K562 (cell line): ENCODE measurements at regions not wholly inside any gene's neighbourhood (a gene's known extent, or its start where the extent isn't known, plus 50 kb on each side); places are given as distances from the start of the nearest gene placed in this dataset.
A peak's percentile ranks its signal among the peaks of the same experiment; 100 is the strongest.

ENCODE experiments used
- ATAC-seq: fragments of 200-7000 bp; cut with Tn5 transposase; 3 replicates; pipeline ENCODE4 v1.9.1; 2020; ENCODE audit warnings: moderate library complexity
- BruUV-seq: library from RNA; stranded (reverse); fragments of 400-500 nt; replicated peaks from 2 replicates; lab custom pipeline; 2021; lab: Mats Ljungman, UMichigan
- CTCF ChIA-PET: fragments of 300-600 bp; formaldehyde crosslinking; extraction: SDS; loops from one replicate; lab custom pipeline; 2021; ENCODE audit warnings: low intra/inter-chr PET ratio; lab: Yijun Ruan, JAX
- POLR2A ChIA-PET: fragments of 300-600, 350-650 bp; sonication (Branson Sonifier 250); formaldehyde crosslinking; extraction: SDS; loops from one replicate; lab custom pipeline; 2021; ENCODE audit warnings: antibody characterized with exemption, inconsistent platforms; lab: Yijun Ruan, JAX
- DNase-seq, 4 experiments: peaks; one replicate each; pipeline versions ENCODE4 v3.0.0 to v3.0.0-alpha.2; 2011 to 2018; ENCODE audit warnings: low spot score in 3 of 4, mixed read lengths in 3 of 4; ENCODE audit errors: extremely low read depth in 1 of 4
- FAIRE-seq: peaks from 2 replicates; lab custom pipeline; 2011; peaks lifted over from hg19 to GRCh38; lab: Jason Lieb, UNC
- H2AFZ ChIP-seq: 2 replicates; pipeline ENCODE4 v1.6.0; 2011; ENCODE audit warnings: low read depth, low read length, control low read depth, inconsistent platforms
- H3K27ac ChIP-seq: fragments of 200-600 bp; 3 replicates; pipeline ENCODE4 v1.8.0; 2011; ENCODE audit warnings: low read depth, mild to moderate bottlenecking, control low read depth, inconsistent platforms, low read length, moderate library complexity, mixed read lengths; ENCODE audit errors: extremely low read depth
- H3K27me3 ChIP-seq, 2 experiments: fragments of 300-600 bp in 1 of 2; 2 replicates in 1 of 2; 3 replicates in 1 of 2; pipeline versions ENCODE4 v1.6.0 to v1.8.0; 2011; ENCODE audit warnings: inconsistent platforms in 2 of 2, low read length in 2 of 2, mild to moderate bottlenecking in 1 of 2, mixed read lengths in 1 of 2, moderate library complexity in 1 of 2; ENCODE audit not compliant: control insufficient read depth in 2 of 2, insufficient read depth in 2 of 2
- H3K36me3 ChIP-seq: fragments of 300-600 bp; 3 replicates; pipeline ENCODE4 v1.8.0; 2011; ENCODE audit warnings: mild to moderate bottlenecking, low read length, inconsistent platforms; ENCODE audit not compliant: control insufficient read depth, insufficient read depth
- H3K4me1 ChIP-seq, 2 experiments: fragments of 200-600 bp in 1 of 2; replicated peaks in 1 of 2; 2 replicates in 1 of 2; 3 replicates in 1 of 2; pipeline versions ENCODE4 v1.5.1 to v1.8.0; 2011; ENCODE audit warnings: inconsistent platforms in 2 of 2, low read length in 2 of 2, mild to moderate bottlenecking in 1 of 2, mixed read lengths in 1 of 2, moderate library complexity in 1 of 2; ENCODE audit not compliant: control insufficient read depth in 2 of 2, insufficient read depth in 2 of 2
- H3K4me2 ChIP-seq: 2 replicates; pipeline ENCODE4 v1.6.1; 2011; ENCODE audit warnings: low read length, control low read depth, inconsistent platforms, mixed read lengths; ENCODE audit not compliant: insufficient read depth
- H3K4me3 ChIP-seq: fragments of 200-600 bp; sonication (generic), shearing (Covaris generic); 2 replicates; pipeline ENCODE4 v1.5.1; 2016; ENCODE audit warnings: control low read depth, inconsistent platforms
- H3K79me2 ChIP-seq: fragments of 200-600 bp; 3 replicates; pipeline ENCODE4 v1.8.0; 2011; ENCODE audit warnings: low read length, inconsistent platforms; ENCODE audit not compliant: control insufficient read depth, insufficient read depth
- H3K9ac ChIP-seq, 2 experiments: 2 replicates each; pipeline versions ENCODE4 v1.6.0 to v1.6.1; 2011; ENCODE audit warnings: low read depth in 2 of 2, low read length in 2 of 2, control low read depth in 1 of 2, inconsistent platforms in 1 of 2, mild to moderate bottlenecking in 1 of 2, mixed read lengths in 1 of 2; ENCODE audit not compliant: insufficient read depth in 1 of 2
- H3K9me1 ChIP-seq: one replicate; pipeline ENCODE4 v1.6.0; 2011; ENCODE audit warnings: inconsistent platforms, mild to moderate bottlenecking, low read length, moderate library complexity; ENCODE audit not compliant: control insufficient read depth, insufficient read depth
- H3K9me3 ChIP-seq: replicated peaks from 2 replicates; pipeline ENCODE4 v1.5.1; 2011; ENCODE audit warnings: low read depth, low read length, inconsistent platforms; ENCODE audit not compliant: control insufficient read depth, insufficient read depth
- H4K20me1 ChIP-seq: replicated peaks from 2 replicates; pipeline ENCODE4 v1.6.1; 2011; ENCODE audit warnings: low read length, inconsistent platforms, mixed read lengths; ENCODE audit not compliant: control insufficient read depth, insufficient read depth
- C11orf30 ChIP-seq: fragments of 450-650 bp; IDR thresholded peaks from 2 replicates; pipeline ENCODE4 v1.6.1; 2016; ENCODE audit warnings: low read depth, mild to moderate bottlenecking
- CHD4 ChIP-seq: fragments of 200-600 bp; sonication (generic); IDR thresholded peaks from 3 replicates; pipeline ENCODE4 v1.6.1; 2012; ENCODE audit warnings: low read depth, mild to moderate bottlenecking, mixed read lengths, low read length, inconsistent platforms; ENCODE audit not compliant: insufficient read depth, insufficient replicate concordance, poor library complexity, severe bottlenecking
- HMG20A ChIP-seq: fragments of 450-650 bp; formaldehyde crosslinking; conservative IDR thresholded peaks from 2 replicates; pipeline ENCODE4 v1.4.0; 2020; ENCODE audit warnings: mild to moderate bottlenecking, mixed read lengths
- ILF3 ChIP-seq: fragments of 450-650 bp; IDR thresholded peaks from 2 replicates; pipeline ENCODE4 v1.6.1; 2018; ENCODE audit warnings: antibody characterized with exemption, mild to moderate bottlenecking, moderate library complexity, borderline replicate concordance
- MAFK ChIP-seq: IDR thresholded peaks from 2 replicates; pipeline ENCODE4 v1.6.1; 2011; ENCODE audit warnings: low read length, improper control_type of control experiment
- MBD1 ChIP-seq: fragments of 250-450 bp; sonication (Bioruptor Pico); IDR thresholded peaks from 2 replicates; pipeline ENCODE4 v1.8.0; 2022; ENCODE audit warnings: inconsistent platforms
- MYNN ChIP-seq, 2 experiments: sonication (generic); formaldehyde crosslinking in 1 of 2; IDR thresholded peaks; 2 replicates each; pipeline versions ENCODE4 v1.5.0 to v1.6.1; 2016 to 2020; ENCODE audit warnings: antibody characterized with exemption in 1 of 2, missing genetic modification reagents in 1 of 2
- RBM25 ChIP-seq: fragments of 200-400 bp; formaldehyde crosslinking; IDR thresholded peaks from 2 replicates; pipeline ENCODE4 v1.6.1; 2018; ENCODE audit warnings: low read length, low read depth, moderate library complexity; ENCODE audit not compliant: severe bottlenecking
- SMAD2 ChIP-seq: fragments of 150-350 bp; IDR thresholded peaks from 2 replicates; pipeline ENCODE4 v1.6.1; 2014; ENCODE audit warnings: low read depth, mild to moderate bottlenecking, low read length
- TFAP4 ChIP-seq: sonication (generic); formaldehyde crosslinking; IDR thresholded peaks from 2 replicates; pipeline ENCODE4 v1.8.0; 2022; ENCODE audit warnings: missing genetic modification reagents, mild to moderate bottlenecking, moderate library complexity, borderline replicate concordance
- THRA ChIP-seq: fragments of 450-650 bp; IDR thresholded peaks from 2 replicates; pipeline ENCODE4 v1.6.1; 2017; ENCODE audit warnings: mild to moderate bottlenecking, moderate library complexity
- TRIM24 ChIP-seq, 2 experiments: fragments of 450-650 bp; IDR thresholded peaks; 2 replicates each; pipeline ENCODE4 v1.6.1; 2016
- ZKSCAN8 ChIP-seq: fragments of 200-800 bp; sonication (Bioruptor generic); IDR thresholded peaks from 2 replicates; pipeline ENCODE4 v1.6.1; 2016; ENCODE audit warnings: missing genetic modification characterization, missing compliant biosample characterization
- ZNF277 ChIP-seq: fragments of 250-450 bp; sonication (Bioruptor Pico); IDR thresholded peaks from 2 replicates; pipeline ENCODE4 v1.8.0; 2022; ENCODE audit warnings: inconsistent platforms, mild to moderate bottlenecking, moderate library complexity, borderline replicate concordance
- ZNF282 ChIP-seq: sonication (generic); formaldehyde crosslinking; IDR thresholded peaks from 2 replicates; pipeline ENCODE4 v1.8.1; 2023; ENCODE audit warnings: missing genetic modification reagents
- ZNF354B ChIP-seq: fragments of 250-450 bp; sonication (Bioruptor Pico); IDR thresholded peaks from 2 replicates; pipeline ENCODE4 v1.4.0; 2020
- WGBS: fragments of 100-300 bp; shearing (Covaris generic); methylation state at CpG from one replicate; pipeline ENCODE4 v1.1.6; 2016; ENCODE audit warnings: low coverage, mixed read lengths; ENCODE audit not compliant: insufficient coverage; ENCODE audit errors: missing lambda C conversion rate; 5-methylcytosine and 5-hydroxymethylcytosine counted together
- in situ Hi-C: fragments of 300-500 bp; cut with MboI; formaldehyde crosslinking; loops from 4 replicates; pipeline ENCODE4 v1.15.0; 2018; ENCODE audit warnings: inconsistent platforms, mixed read lengths
- intact Hi-C: fragments of 100-400 bp; cut with micrococcal nuclease; formaldehyde crosslinking; loops from 2 replicates; pipeline ENCODE4 v1.14.2; 2022

GRCh38 chr17:62180772-62181171, 115.7 kb upstream of the MED13 start (continued):
- TF ChIP-seq RBM25 (peak; percentile 26), THRA (peak; percentile 64; the same call in 1 of the 2 replicates), SMAD2 (no peak), ZNF354B (no peak), C11orf30 (no peak)

- peak; percentile 83 for ATAC-seq
- TF ChIP-seq ZKSCAN8 (CRISPR knock-in tag) = peak; percentile 52
- TF ChIP-seq MYNN (IDR thresholded peaks at IDR 0.05) = peak; percentile 72
- TF ChIP-seq MYNN (CRISPR knock-in tag; IDR thresholded peaks at IDR 0.05) = no peak
- TF ChIP-seq ZNF282 (CRISPR knock-in tag) = no peak
- TF ChIP-seq HMG20A (CRISPR knock-in tag) = no peak
- 0 out of 2 replicates have a peak, but pooled peaks have one; percentile 36 for TF ChIP-seq MAFK
- TF ChIP-seq CHD4 = no peak
- peak; percentile 70 to 82 for TF ChIP-seq TRIM24 (IDR thresholded peaks at IDR 0.05)
- TF ChIP-seq MBD1 (CRISPR knock-in tag) = no peak
- no peak for TF ChIP-seq ILF3
- TF ChIP-seq TFAP4 (CRISPR knock-in tag) = 0 out of 2 replicates have a peak, but pooled peaks have one; percentile 6
- no peak for TF ChIP-seq ZNF277
Observed at GRCh38 chr17:62179525-62180161, 114.6 kb upstream of the MED13 start.

More at GRCh38 chr17:62179525-62180161, 114.6 kb upstream of the MED13 start:
- BruUV-seq = no TSS peak
- Histone ChIP-seq H3K4me3 (no peak overlapping the region), H3K4me1 (peaks cover 0 to 17% of the 10 kb centered on the region in 2 experiments; a peak in 2 of 5 replicates), H3K4me2 (peak overlapping the region; percentile 44), H3K36me3 (no peaks in the 10 kb centered on the region), H3K27me3 (no peaks in the 10 kb centered on the region), H3K9me3 (no peaks in the 10 kb centered on the region; the same call in 1 of the 2 replicates), H2AFZ (peak overlapping the region; percentile 85), H3K9ac (peak overlapping the region in 1 of 2 experiments; percentile 40; a peak in 2 of 4 replicates), H3K27ac (peak overlapping the region; percentile 75; the same call in 2 of the 3 replicates), H4K20me1 (no peaks in the 10 kb centered on the region), H3K79me2 (no peaks in the 10 kb centered on the region), H3K9me1 (no peaks in the 10 kb centered on the region)
- ChIA-PET POLR2A (interaction anchor here (1.4 kb wide), 1 partner anchor 8 kb away, joined by 10 read pairs; no protein-coding TSS in a partner anchor), CTCF (no interaction called here)
- FAIRE-seq = peak; percentile 87
- in situ Hi-C loops (no loop called here), intact Hi-C loops (loop anchor here (1.0 kb wide), 1 partner anchor 70 kb away; no protein-coding TSS in a partner anchor)
- WGBS = 48% methylated on average over 5 of the region's 5 CpGs
- peak; percentile 40 to 85 (median 60) for DNase-seq
